AML-193 (cell line): ENCODE measurements at regions not wholly inside any gene's neighbourhood (a gene's known extent, or its start where the extent isn't known, plus 50 kb on each side); places are given as distances from the start of the nearest gene placed in this dataset.

ENCODE experiments used
- DNase-seq, 2 experiments: peaks; one replicate each; lab custom pipeline; 2025; lab: John Stamatoyannopoulos, UW

DNA sequence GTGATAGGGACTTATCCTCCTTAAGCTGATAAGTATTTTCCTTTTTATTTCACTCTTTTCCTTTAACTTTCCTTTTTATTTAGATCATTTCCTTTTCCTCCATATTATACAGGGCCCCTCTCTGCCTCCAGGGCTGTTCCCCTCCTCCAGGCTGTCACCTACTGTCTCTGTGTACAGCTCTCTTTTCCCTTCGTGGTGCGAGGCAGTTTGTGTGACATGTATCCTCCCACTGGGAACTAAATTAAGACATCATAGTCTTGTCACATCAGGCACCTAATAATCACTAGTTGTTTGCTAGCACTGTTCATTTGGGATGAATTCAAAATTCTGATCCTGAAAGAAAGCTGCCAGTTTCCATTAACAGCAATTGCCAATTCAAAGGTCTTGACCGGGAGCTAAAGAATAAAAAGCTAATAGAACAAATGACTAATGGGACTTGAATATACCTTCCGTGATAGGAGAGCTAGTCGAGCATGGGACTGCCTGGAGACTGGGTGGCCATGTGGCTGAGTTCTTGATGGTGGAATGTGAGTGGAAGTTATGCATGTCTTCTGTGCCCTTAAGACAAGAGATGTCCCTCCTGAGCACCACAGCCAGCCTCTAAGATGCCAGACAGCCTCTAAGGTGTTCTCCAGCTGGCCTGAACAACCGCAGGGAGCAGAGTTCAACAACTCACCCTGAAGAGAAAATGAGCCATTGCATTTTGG, 77.7 kb upstream of the LRRC55 start:
- no peak for DNase-seq

- no peak for DNase-seq
These were observed 72.4 kb upstream of the LRRC55 start for GRCh38 chr11:57109331-57109730.

DNA sequence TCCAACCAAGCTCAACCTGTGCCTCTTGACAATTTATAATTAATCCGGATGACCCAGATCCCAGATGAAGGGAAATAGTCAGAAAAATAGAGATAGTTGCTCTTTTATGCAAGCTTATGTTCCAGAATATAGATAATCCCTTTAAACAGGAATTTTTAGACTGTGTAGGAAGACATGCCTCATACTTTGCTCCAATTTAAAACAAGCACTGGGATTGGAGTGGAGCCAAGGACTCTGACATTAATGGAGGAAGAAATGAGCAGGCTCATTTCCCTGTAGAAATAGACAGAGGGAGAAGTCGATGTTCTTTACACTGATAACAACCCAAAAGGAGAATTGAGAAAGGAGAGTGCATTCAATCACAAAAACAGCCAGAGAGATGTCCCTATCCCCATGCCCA, 70.1 kb upstream of the LRRC55 start:
- no peak for DNase-seq

GRCh38 chr11:57116654-57117053, 65.1 kb upstream of the LRRC55 start:
- DNase-seq, result peak; percentile 16 to 17

DNA sequence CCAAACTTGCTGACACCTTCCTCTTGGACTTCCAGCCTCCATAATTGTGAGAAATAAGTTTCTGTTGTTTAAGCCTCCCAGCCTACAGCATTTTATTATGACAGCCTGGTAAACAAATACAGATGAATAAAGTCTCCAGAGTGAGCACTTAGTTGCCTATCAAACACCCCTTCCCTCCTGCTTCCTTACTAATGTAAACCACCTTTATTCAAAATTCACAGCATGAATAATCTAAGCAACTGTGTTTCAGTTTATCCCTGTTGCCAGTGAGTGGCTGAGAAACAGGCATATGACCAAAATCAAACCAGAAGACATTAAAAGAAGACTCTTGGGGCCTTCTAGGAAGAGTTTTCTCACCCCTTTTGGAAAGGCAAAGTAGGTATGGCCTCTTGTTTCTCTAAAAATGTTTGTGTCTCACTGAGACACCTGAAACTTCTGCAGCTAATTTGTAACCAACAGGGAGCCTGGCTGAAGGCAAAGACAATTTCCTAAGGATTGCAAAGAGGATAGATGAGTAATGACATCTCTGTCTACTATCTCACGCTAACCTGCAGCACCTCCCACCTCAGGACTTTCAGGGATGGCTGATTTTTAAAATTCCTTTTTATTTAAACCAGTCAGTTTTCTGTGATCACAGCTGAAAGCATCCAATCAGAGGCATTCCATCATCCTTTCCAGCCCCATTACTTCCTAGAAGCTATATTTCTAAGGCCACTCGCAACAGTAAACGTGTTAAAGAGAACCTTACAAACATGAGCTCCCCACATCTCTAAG, 61.4 kb upstream of the LRRC55 start:
- no peak for DNase-seq

GRCh38 chr11:57121996-57122395, 59.8 kb upstream of the LRRC55 start:
- no peak for DNase-seq

GRCh38 chr11:57123590-57123989, 58.2 kb upstream of the LRRC55 start:
- DNase-seq, result no peak

DNA sequence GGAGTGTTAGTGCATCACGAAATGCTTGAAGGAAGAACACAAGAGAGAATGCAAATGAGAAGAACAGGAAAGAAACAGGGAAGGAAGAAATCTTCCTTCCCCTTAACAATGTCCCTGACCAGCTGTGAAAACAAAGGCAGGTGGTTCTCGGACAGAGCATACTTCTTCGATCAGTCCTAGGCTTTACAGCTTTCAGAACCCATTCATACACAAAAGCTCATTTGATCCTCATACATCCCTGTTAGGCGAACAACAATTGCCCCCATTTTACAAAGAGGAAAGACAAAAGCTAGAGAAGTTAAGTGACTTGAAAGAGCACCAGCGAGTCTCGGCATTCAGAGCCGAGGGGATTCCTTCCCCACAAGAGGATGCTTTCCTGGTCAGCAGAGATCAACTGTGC, 57.2 kb upstream of the LRRC55 start:
- DNase-seq, result no peak

DNA sequence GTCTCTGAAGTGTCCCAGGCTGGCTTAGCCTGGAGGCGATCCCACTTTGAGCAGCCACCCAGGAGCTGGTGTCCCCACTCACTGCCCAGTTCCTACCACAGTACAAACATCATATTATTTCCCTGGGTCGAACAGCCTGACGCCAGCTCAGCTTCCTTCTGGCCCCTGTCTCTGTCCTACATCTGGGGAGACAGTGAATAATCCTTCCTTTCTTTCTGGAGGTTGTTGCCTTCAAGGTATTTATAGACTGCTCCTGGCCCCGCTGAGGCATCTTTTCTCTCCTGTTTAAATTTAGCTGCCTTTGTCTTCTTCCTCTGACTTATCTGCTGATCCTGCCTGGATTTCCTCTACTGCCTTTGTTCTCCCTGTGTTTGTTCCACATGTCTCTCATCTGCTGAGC, 56.8 kb upstream of the LRRC55 start:
- no peak for DNase-seq

GRCh38 chr11:57126766-57127400, 54.9 kb upstream of the LRRC55 start:
- DNase-seq, result no peak

- no peak for DNase-seq
These were observed 50.5 kb upstream of the LRRC55 start for GRCh38 chr11:57131080-57131790.
